Sigmoid colon (tissue), 4 donors: ENCODE measurements at regions not wholly inside any gene's neighbourhood (a gene's known extent, or its start where the extent isn't known, plus 50 kb on each side); places are given as distances from the start of the nearest gene placed in this dataset.

ENCODE experiments used
- POLR2A ChIP-seq, 2 donors: fragments of 450-650 bp; IDR thresholded peaks; one replicate each; pipeline ENCODE4 v1.6.1; 2016; ENCODE audit warnings: antibody characterized with exemption in 2 of 2, mild to moderate bottlenecking in 2 of 2, moderate library complexity in 2 of 2
- POLR2AphosphoS5 ChIP-seq, 4 donors: sonication (generic); formaldehyde crosslinking; IDR thresholded peaks; one replicate each; pipeline ENCODE4 v1.6.1; 2017; ENCODE audit warnings: antibody characterized with exemption in 4 of 4
- TF ChIP-seq, protein P1 (sequence below), 4 experiments: fragments of 450-650 bp in 3 of 4; fragments of 200-600 bp in 1 of 4; IDR thresholded peaks; one replicate each; pipeline ENCODE4 v1.5.1; 2016 to 2019; ENCODE audit warnings: antibody characterized with exemption in 4 of 4, mild to moderate bottlenecking in 3 of 4, moderate library complexity in 2 of 4

DNA sequence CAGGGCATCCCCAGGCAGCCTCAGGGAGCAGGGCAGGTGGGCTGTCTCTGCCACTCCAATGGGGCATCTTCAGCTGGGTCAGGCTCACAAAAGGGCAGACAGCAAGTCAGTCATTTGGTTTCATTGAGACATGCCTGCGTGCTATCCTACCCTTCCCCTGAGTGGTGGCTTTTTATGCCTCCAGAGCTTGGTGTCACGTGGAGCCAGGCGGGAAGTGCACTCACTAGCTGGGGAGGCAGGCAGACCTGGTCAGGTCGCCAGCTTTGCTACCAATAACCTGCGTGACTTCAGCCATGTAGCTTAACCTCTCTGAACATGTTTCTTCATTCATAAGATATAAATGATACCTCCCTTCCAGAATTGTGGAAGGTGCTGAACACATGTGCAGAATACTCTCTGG lies 415.0 kb downstream of the SOX9 start:
- TF ChIP-seq POLR2AphosphoS5 (IDR thresholded peaks at IDR 0.05), result no peak
- TF ChIP-seq, protein P1, sequence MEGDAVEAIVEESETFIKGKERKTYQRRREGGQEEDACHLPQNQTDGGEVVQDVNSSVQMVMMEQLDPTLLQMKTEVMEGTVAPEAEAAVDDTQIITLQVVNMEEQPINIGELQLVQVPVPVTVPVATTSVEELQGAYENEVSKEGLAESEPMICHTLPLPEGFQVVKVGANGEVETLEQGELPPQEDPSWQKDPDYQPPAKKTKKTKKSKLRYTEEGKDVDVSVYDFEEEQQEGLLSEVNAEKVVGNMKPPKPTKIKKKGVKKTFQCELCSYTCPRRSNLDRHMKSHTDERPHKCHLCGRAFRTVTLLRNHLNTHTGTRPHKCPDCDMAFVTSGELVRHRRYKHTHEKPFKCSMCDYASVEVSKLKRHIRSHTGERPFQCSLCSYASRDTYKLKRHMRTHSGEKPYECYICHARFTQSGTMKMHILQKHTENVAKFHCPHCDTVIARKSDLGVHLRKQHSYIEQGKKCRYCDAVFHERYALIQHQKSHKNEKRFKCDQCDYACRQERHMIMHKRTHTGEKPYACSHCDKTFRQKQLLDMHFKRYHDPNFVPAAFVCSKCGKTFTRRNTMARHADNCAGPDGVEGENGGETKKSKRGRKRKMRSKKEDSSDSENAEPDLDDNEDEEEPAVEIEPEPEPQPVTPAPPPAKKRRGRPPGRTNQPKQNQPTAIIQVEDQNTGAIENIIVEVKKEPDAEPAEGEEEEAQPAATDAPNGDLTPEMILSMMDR (IDR thresholded peaks at IDR 0.05), result no peak
- TF ChIP-seq POLR2A (IDR thresholded peaks at IDR 0.05), result no peak
